Gastrocnemius medialis (tissue), 4 donors: ENCODE measurements at regions not wholly inside any gene's neighbourhood (a gene's known extent, or its start where the extent isn't known, plus 50 kb on each side); places are given as distances from the start of the nearest gene placed in this dataset.

Experiments used
- ATAC-seq, 2 donors: fragments of 150-250 bp; one replicate each; pipeline ENCODE4 v1.9.1; 2016
- DNase-seq, 2 donors: peaks; one replicate each; pipeline ENCODE4 v3.0.0-alpha.2; 2019
- H3K27ac ChIP-seq, 4 donors: fragments of 200-600 bp; sonication (generic); 1 replicate in 1 of 4; 2 replicates in 3 of 4; pipeline ENCODE4 v1.5.1; 2016 to 2018; ENCODE audit warnings: mild to moderate bottlenecking in 2 of 4, moderate library complexity in 1 of 4
- H3K27me3 ChIP-seq, 3 donors: fragments of 200-600 bp; sonication (generic) in 2 of 3; 1 replicate in 1 of 3; 2 replicates in 2 of 3; pipeline versions ENCODE4 v1.5.1 to v1.6.0; 2016 to 2019; ENCODE audit warnings: mild to moderate bottlenecking in 1 of 3, moderate library complexity in 1 of 3
- H3K36me3 ChIP-seq, 2 donors: fragments of 200-600 bp; sonication (generic) in 1 of 2; one replicate each; pipeline ENCODE4 v1.5.1; 2017 to 2018
- H3K4me1 ChIP-seq, 2 donors: fragments of 200-600 bp; sonication (generic) in 1 of 2; one replicate each; pipeline ENCODE4 v1.5.1; 2016 to 2017; ENCODE audit warnings: mild to moderate bottlenecking in 2 of 2
- H3K4me3 ChIP-seq, 4 donors: fragments of 200-600 bp; sonication (generic) in 3 of 4; 1 replicate in 1 of 4; 2 replicates in 3 of 4; pipeline ENCODE4 v1.5.1; 2016 to 2019; ENCODE audit warnings: mild to moderate bottlenecking in 2 of 4
- H3K9me3 ChIP-seq, 3 donors: fragments of 200-600 bp; sonication (generic) in 2 of 3; 1 replicate in 1 of 3; 2 replicates in 2 of 3; pipeline ENCODE4 v1.5.1; 2016 to 2019
- POLR2A ChIP-seq, 2 donors: fragments of 450-650 bp; IDR thresholded peaks; one replicate each; pipeline ENCODE4 v1.6.1; 2017; ENCODE audit warnings: antibody characterized with exemption in 2 of 2, mild to moderate bottlenecking in 2 of 2, moderate library complexity in 2 of 2
- in situ Hi-C, 4 donors: fragments of 200-750 bp; cut with MboI; loops; one replicate each; pipeline versions ENCODE4 v1.15.0 to v1.8.0; 2017; ENCODE audit warnings: low sequenced_read_pairs in 4 of 4
- intact Hi-C: fragments of 100-400 bp; cut with DNase I; formaldehyde crosslinking; loops from one replicate; pipeline ENCODE4 v1.15.1; 2023; ENCODE audit warnings: low total_unique reads
- TF ChIP-seq, protein P1 (sequence below), 5 experiments: fragments of 450-650 bp in 3 of 5; fragments of 200-600 bp in 2 of 5; sonication (generic) in 2 of 5; IDR thresholded peaks in 4 of 5; conservative IDR thresholded peaks in 1 of 5; 1 replicate in 4 of 5; 2 replicates in 1 of 5; pipeline ENCODE4 v1.5.1; 2016 to 2019; ENCODE audit warnings: antibody characterized with exemption in 5 of 5, mild to moderate bottlenecking in 3 of 5, moderate library complexity in 3 of 5

DNA sequence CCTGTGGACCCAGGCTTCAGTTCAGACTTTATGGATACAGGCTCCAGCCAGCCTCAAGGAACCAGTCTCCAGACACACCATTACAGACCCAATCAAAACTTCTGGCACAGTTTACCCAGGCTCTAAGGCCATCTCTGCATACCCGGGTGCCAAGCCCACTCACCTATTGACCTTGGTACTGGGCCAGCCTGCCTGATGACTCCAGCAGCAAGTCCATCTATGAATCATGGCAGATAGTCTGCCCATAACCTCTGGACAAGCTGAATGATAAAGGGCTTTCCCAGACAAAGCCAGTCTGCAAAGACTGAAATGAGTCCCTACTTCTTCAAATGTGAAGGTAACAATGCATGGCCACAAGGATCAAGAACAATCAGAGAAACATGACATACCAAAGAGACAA, 1327.1 kb upstream of the C9orf72 start:
- TF ChIP-seq POLR2A (IDR thresholded peaks at IDR 0.05) = no peak
- H3K4me1 ChIP-seq = no peaks in the 10 kb centered on the region
- ATAC-seq (no peak), DNase-seq (no peak)
- no peak overlapping the region for H3K4me3 ChIP-seq
- no peaks in the 10 kb centered on the region for H3K27me3 ChIP-seq
- H3K27ac ChIP-seq = no peak overlapping the region
- H3K36me3 ChIP-seq = no peaks in the 10 kb centered on the region
- H3K9me3 ChIP-seq = no peaks in the 10 kb centered on the region
- intact Hi-C loops = no loop called here
- in situ Hi-C loops = loop anchor here in 1 of 4 donors (25.0 kb wide), 1 partner anchor 88 kb away; no protein-coding TSS in a partner anchor

DNA sequence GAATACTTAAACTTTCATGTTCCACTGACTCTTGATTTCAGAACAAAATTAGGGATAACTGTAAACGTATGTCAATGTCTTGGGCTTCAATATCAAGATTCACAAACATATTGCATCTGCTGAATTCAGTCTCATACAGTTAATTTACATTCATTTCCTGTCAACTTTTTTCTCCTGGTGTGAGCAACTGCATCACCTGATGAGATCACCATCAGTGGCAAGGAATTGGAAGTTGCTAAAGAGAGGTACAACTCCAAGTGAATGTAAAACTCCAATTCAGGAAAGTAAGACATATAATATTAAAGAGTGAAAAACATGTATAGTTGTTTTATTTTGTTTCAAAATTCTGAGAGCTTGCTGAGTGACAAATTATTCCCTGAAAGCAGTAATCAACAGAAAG, 1336.2 kb upstream of the C9orf72 start:
- no peaks in the 10 kb centered on the region for H3K27me3 ChIP-seq

DNA sequence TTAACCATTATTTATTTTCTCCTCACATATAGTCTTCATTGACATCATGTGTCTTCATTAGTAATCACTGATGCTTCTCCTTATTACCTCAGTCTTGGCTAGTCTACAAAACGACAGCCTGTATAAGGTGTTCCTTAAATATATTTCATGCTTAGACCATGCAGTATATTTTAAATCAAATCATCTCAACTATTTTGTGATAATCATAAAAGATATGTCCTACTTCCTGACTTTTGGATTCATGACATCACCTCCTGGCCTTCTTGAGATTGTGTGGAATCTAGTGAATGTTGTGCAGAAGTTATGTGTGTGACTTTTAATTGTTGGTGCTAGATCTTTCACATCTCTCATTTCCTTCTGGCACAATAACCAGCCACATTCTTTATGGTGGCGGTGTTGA, 1339.3 kb upstream of the C9orf72 start:
- intact Hi-C loops (no loop called here), in situ Hi-C loops (loop anchor here in 1 of 4 donors (25.0 kb wide), 1 partner anchor 100 kb away; no protein-coding TSS in a partner anchor)
- no peak overlapping the region for H3K27ac ChIP-seq
- DNase-seq (no peak), ATAC-seq (no peak)
- no peaks in the 10 kb centered on the region for H3K27me3 ChIP-seq
- H3K9me3 ChIP-seq = no peaks in the 10 kb centered on the region
- TF ChIP-seq POLR2A (IDR thresholded peaks at IDR 0.05) = no peak
- TF ChIP-seq, protein P1, sequence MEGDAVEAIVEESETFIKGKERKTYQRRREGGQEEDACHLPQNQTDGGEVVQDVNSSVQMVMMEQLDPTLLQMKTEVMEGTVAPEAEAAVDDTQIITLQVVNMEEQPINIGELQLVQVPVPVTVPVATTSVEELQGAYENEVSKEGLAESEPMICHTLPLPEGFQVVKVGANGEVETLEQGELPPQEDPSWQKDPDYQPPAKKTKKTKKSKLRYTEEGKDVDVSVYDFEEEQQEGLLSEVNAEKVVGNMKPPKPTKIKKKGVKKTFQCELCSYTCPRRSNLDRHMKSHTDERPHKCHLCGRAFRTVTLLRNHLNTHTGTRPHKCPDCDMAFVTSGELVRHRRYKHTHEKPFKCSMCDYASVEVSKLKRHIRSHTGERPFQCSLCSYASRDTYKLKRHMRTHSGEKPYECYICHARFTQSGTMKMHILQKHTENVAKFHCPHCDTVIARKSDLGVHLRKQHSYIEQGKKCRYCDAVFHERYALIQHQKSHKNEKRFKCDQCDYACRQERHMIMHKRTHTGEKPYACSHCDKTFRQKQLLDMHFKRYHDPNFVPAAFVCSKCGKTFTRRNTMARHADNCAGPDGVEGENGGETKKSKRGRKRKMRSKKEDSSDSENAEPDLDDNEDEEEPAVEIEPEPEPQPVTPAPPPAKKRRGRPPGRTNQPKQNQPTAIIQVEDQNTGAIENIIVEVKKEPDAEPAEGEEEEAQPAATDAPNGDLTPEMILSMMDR (IDR thresholded peaks at IDR 0.05 in 4 of 5, conservative IDR thresholded peaks at IDR 0.05 in 1 of 5) = no peak
- no peaks in the 10 kb centered on the region for H3K36me3 ChIP-seq
- no peak overlapping the region for H3K4me3 ChIP-seq
- H3K4me1 ChIP-seq = no peaks in the 10 kb centered on the region

More for the DNA sequence above, 1336.2 kb upstream of the C9orf72 start:
- Histone ChIP-seq H3K36me3 (no peaks in the 10 kb centered on the region), H3K4me1 (no peaks in the 10 kb centered on the region), H3K4me3 (no peak overlapping the region), H3K27ac (no peak overlapping the region), H3K9me3 (no peaks in the 10 kb centered on the region)
- in situ Hi-C loops = loop anchor here in 1 of 4 donors (25.0 kb wide), 1 partner anchor 97 kb away; no protein-coding TSS in a partner anchor
- intact Hi-C loops = no loop called here
- DNase-seq (no peak), ATAC-seq (no peak)
- TF ChIP-seq, protein P1 (IDR thresholded peaks at IDR 0.05 in 4 of 5, conservative IDR thresholded peaks at IDR 0.05 in 1 of 5) = no peak
- no peak for TF ChIP-seq POLR2A (IDR thresholded peaks at IDR 0.05)

DNA sequence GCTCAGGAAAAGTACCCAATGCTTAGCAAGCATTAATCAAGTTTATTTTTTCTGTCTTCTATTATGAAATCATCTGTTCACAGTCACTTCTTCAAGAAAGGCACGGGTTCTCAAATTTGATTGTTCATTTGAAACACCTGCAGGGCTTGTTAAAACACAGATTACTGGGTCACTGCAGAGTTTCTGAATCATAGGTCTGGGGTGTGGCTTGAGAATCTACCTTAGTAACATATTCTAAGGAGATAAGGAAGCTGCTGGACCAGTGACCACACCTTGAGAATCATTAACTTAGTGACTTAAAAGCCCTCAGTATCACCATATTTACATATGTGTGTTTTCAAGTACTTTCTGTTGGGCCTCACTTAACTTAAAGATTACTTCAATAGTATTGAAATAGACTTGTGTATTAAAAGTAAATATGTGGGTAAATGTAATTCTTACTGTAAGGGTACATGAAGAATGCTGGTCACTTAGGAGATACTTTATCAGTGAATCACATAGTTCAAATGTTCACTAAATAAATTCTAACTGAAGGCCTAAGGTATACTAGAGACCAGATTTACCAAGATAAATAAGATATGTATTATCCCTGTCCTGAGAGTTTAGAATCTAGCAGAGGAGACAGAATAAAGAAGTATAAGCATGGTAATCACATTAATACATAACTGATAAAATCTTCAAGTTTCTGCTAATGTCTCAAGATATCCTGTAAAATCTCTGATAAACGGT, 1342.1 kb upstream of the C9orf72 start:
- intact Hi-C loops = no loop called here
- in situ Hi-C loops = loop anchor here in 1 of 4 donors (25.0 kb wide), 1 partner anchor 103 kb away; no protein-coding TSS in a partner anchor

DNA sequence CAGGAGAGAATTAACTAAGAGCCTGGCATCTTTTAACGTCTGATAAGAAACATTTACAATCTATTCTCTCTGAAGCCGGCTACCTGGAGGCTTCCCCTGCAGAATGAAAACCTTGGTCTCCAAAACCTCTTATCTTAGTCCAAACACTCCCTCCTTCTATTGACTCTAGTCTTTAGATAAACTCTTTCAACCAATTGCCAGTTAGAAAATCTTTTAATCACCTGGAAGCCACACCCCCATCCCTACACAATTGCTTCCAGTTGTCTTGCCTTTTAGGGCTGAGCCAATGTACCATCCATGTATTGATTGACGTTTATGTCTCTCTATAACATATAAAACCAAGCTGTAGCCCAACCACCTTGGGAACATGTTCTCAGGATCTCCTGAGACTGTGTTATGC, 1343.1 kb upstream of the C9orf72 start:
- TF ChIP-seq, protein P1 (IDR thresholded peaks at IDR 0.05 in 4 of 5, conservative IDR thresholded peaks at IDR 0.05 in 1 of 5) = no peak
- no peak for TF ChIP-seq POLR2A (IDR thresholded peaks at IDR 0.05)
- no peak overlapping the region for H3K4me3 ChIP-seq
- H3K4me1 ChIP-seq = no peaks in the 10 kb centered on the region

More for the DNA sequence above, 1342.1 kb upstream of the C9orf72 start:
- Histone ChIP-seq H3K27me3 (no peaks in the 10 kb centered on the region), H3K9me3 (no peaks in the 10 kb centered on the region), H3K36me3 (no peaks in the 10 kb centered on the region), H3K4me1 (no peaks in the 10 kb centered on the region), H3K4me3 (no peak overlapping the region), H3K27ac (no peak overlapping the region)
- no peak for TF ChIP-seq POLR2A (IDR thresholded peaks at IDR 0.05)
- TF ChIP-seq, protein P1 (IDR thresholded peaks at IDR 0.05 in 4 of 5, conservative IDR thresholded peaks at IDR 0.05 in 1 of 5) = no peak
- DNase-seq = no peak
- no peak for ATAC-seq

More for the DNA sequence above, 1343.1 kb upstream of the C9orf72 start:
- no peak overlapping the region for H3K27ac ChIP-seq
- no peaks in the 10 kb centered on the region for H3K27me3 ChIP-seq
- no peaks in the 10 kb centered on the region for H3K36me3 ChIP-seq
- intact Hi-C loops = no loop called here
- DNase-seq = no peak
- H3K9me3 ChIP-seq = no peaks in the 10 kb centered on the region
- no peak for ATAC-seq
- in situ Hi-C loops = loop anchor here in 1 of 4 donors (25.0 kb wide), 1 partner anchor 104 kb away; no protein-coding TSS in a partner anchor
